NCI-H1092 (cell line): ENCODE measurements at regions not wholly inside any gene's neighbourhood (a gene's known extent, or its start where the extent isn't known, plus 50 kb on each side); places are given as distances from the start of the nearest gene placed in this dataset.
"Not testable (repeated sequence)": the region's sequence is repeated elsewhere in the genome, so short reads cannot be mapped to it uniquely, and the experiment has no call there.

Experiments used
- DNase-seq: peaks from one replicate; lab custom pipeline; 2025; lab: John Stamatoyannopoulos, UW

DNA sequence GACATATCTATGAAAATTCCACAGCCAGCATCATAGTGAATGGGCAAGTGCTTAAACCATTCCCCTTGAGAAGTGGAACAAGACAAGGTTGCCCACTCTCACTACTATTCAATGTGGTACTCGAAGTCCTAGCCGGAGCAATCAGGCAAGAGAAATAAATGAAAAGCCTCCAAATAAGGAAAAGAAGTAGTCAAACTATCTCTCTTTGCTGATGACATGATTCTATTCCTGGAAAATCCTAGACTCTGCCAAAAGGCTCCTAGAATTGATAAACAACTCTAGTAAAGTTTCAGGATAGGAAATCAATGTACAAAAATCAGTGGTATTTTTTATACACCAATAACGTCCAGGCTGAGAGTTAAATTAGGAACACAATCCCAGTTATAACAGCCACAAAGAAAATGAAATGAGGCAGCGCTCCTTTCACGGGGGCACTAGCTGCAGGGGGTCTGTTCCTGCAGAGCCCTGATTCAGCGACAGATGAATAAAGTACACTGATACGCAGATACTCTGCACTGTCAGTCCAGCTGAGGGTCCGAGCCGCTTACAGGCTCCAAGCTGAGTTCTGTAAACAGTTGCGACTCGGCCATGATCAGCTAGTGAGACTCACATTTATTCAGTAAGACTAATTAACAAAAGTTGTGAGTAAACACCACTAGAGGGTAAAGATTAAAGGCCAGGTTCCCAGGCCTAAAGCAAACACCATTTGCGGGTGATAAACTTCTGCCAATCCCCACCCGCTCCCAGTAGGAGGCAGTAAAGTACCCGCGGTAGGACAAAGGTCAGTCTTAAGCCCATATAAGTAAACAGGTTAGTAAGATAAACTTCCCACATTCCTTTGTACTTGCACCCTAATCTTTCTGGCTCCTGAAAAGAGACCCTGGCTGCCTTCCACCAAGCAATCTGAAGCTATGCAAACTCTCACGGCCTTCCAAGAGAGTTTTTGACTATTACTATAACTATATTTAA is 290.6 kb upstream of the GRID2 start:
- no peak for DNase-seq

DNA sequence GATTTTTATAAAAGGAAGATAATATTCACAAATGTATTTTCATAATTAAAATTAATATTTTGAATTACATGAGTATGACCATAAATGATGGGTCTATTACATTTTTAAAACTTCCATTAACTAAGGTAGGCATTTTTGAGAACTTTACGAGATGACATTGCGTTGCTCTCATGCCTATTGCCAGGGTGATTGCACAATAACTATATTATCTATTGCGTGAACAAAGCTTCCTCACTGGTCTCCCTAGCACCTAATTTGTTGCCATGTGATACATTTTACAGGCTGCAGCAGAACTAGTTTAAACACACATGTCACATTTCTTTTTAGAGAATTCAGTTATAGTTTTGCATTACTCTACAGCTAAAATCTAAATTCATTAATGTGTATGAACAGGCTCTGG is 289.7 kb upstream of the GRID2 start:
- no peak for DNase-seq

DNA sequence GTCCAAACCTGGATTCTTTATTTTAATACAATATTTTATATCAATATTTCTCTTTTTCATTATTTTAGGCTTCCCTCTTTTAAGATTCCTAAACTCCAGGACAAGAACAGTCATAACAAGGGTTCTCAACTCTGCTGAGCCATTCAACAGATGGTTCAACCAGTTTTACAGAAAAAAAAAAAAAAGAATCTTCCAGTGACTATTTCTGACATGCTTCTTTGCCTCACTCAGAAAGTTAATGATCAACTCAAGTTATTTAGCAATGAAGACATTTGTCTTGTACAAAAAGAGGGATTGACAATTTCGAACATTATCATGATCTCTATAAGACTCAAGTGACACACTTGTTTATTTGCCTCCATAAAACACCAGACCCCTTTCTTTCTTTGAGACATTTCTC is 282.6 kb upstream of the GRID2 start:
- no peak for DNase-seq

GRCh38 chr4:92021788-92022187 is 282.0 kb upstream of the GRID2 start:
- DNase-seq, result no peak

DNA sequence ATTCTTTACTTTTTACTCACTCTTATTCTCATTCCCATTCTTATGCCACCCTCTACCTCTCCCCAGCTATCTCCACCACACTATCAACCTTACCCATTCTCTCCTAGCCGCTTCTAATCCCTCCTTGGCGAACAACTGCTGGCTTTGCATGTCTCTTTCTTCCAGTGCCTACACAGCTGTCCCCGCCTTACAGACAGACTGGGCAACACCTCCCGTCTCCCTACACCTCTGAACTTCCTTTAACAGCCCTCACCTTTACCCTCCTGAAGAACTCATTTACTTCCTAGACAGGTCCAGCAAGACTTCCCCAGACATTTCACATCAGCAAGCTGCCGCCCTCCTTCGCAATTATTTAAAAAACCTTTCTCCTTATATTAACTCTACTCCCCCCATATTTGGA is 274.9 kb upstream of the GRID2 start:
- DNase-seq, result not testable (repeated sequence)

DNA sequence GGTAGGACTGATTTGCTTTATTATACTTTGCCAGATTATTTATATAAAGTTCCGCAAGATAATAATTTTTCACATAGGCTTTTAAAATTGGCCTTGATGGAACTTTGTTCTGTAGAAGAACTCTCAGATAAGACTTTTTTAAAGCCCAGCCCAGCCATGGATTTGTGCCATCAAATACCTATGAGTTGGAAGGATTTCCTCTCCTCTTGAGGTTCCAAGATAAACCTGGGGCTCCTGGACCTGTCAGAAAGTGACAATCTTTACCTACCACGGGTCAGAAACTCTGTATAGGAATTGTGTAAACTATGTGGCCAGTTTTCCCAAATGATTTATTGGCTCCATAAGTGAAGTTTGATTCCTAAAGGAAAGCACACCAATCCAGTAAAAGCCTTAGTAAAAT is 271.9 kb upstream of the GRID2 start:
- DNase-seq, result no peak

DNA sequence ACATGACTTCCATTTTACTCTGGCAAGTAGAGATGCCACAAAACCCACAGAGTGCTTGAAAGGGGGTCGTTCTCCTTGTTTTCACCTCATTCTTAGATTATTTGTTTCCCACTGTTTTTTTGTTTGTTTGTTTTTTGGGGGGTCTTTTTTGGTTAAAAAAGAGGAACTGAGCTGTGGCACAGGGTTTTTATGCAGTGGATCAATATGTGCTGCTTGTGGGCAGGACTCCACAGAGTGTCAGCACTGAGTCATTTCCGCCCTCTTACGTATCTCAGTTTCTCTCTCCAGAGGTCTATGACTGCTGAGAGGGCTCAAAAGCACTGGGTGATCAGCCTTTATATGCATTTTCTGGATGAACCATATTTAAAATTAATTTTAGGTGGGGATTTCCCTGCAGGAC is 268.1 kb upstream of the GRID2 start:
- DNase-seq, result no peak

DNA sequence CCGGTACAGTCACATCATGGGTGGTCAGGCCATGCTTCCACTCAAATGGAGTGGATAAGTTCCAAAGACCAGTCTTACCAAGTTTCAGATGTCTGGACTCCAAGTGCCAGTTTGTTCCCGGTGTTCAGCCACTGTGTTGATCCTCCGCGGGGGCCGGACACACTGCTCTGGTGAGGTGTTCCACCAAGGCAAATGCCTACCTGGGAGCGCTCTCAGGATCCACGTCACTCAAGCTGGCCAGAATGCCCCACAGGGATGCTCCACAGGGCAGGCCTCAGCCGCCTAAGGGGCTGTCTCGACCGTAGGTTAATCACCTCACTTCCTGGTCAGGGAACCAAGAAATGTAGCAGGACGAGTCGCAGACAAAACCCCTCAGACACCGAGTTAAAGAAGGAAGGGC is 258.0 kb upstream of the GRID2 start:
- no peak for DNase-seq

DNA sequence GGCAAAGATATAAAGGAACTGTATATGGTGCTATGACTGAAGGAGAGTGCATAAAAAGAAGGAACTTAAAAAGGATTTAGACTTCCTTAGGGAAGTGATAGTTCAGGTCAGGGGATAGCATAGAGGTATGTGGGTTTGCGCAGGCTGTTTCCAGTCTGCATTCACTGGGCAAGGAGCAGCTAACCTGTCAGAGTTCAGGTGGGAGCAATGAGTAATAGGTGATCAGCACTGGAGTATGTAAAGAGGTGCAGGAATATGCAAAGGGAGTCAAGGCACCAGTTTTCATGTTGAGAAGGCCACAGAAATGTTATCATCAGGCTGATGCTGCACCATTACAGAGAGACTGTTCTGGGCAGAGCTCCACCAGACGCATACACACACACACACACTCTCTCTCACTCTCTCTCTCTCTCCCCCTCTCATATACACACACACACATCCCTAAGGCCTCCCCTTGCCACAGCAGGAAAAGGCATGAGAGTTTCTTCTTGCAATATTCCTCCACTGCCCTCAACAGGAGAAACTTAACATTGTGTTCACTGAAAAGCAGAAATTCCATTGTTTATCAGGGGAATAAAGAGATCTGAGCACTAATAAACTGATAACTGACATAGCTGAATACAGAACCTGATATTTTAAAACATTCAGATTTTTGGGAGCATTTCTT is 256.4 kb upstream of the GRID2 start:
- DNase-seq, result no peak

DNA sequence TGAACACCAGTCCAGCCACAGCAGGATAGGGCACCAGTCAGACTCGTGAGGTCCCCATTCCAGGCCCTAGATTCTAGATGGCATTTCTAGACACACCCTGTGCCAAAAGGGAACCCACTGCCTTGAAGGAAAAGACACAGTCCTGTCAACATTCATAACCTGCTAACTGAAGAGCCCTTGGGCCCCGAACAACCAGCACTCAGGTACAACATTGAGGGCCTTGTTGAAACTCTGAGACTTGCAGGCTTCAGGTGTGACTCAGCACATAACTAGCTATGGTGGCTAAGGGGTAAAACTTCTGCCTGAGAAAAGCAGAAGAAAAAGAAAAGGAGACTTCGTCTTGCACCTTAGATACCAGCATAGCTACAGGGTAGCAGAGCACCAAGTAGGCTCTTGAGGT is 252.9 kb upstream of the GRID2 start:
- no peak for DNase-seq

DNA sequence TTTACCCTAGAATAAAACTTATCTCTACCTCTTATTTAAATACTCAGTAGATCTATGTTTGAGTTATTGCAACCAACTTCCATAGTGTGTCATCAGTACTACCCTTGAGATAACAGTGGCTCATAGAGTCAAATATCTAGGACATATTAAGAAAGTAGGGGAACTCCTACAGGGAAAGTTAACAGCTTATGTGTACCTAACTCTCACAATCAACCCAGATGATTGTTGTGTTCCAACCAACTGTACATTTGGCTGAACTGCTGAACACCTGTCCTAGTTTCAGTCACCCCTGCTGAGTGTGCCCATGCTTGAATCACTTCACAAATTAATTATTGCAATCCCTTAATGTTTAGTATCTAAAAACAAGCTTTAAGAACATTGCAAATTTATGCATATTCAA is 244.2 kb upstream of the GRID2 start:
- DNase-seq, result no peak

- DNase-seq, result no peak
These were observed 243.4 kb upstream of the GRID2 start for GRCh38 chr4:92060333-92060732.

DNA sequence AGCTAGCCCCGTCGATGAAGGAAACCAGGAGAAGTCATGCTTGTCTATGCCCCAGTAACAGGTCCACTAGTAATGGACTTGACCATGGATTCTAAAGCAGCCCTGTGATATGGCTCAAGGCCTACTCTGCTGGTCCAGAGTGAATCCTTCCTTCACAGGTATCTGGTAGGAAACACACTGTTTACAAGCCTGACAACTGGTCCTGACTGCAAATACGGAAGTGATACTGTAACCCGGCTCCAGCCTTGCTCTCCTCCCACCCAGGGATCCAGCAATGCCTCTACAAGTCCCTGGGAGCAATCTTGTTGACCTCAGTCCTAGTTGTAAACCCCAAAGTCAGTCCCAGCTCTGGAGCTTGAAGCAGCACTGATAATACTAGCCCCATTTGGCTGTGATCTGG is 239.2 kb upstream of the GRID2 start:
- no peak for DNase-seq

DNA sequence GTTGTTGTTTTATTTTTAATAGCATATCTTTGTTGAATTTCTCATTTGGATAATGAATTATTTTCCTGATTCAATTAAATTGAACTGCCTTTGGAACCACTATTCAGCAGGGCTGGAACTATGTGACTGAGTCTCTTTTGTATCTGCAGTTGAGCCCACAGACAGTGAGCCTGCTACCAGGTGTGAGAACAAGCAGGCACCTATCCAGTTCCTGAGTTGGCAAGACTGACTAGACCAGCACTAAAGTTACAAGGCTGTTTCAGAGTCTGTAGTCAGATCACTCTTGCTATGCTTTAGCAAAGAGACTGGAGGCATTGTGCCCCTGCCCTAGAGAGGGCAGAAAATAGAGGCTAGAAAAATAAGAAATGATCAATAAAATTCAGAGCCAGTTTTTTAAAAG is 237.3 kb upstream of the GRID2 start:
- no peak for DNase-seq

DNA sequence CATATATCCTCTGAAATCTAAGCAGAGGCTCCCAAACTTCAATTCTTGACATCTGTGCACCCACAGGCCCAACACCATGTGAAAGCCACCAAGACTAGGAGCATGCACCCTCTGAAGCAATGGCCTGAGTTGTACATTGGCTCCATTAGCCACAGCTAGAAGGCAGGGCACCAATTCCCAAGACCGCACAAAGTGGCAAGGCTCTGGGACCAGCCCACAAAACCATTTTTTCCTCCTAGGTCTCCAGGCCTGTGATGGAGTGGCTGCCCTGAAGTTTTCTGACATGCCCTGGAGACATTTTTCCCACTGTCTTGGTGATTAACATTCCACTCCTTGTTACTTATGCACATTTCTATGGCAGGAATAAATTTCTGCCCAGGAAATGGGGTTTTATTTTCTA is 232.2 kb upstream of the GRID2 start:
- no peak for DNase-seq

DNA sequence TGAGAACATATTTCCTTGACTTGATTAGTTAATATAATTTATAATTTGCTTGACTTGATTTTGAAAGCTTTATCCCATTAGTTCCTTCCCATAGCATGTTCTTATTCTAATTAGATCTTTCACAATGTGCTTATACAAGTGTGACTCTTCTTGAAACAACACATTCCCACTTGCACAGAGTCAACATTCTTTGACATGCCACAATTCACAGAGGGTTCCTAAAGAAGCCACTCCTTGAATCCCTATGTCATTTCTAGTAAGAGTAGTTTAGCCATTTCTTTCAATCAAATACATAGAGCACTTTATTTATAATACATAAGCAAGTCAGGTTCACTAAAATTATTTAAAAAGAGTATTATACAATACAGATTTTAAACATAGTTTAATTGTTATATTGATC is 228.9 kb upstream of the GRID2 start:
- no peak for DNase-seq

DNA sequence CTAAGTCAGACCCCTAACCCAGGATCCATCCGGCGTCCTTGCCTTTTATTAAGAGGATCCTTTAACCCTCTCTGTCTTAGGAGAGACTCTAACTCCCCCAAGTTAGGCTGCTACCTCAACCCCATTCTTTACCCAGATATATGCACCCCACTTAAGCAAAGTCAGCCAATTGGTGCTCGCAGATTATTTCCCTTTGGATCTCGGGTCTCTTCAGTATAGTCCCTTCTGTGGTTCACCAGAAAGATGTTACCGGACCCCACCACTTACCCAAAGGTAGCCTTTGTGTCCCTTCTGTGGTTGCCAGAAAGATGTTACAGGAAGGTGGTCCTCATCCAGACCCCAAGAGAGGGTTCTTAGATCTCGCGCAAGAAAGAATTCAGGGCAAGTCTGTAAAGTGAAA is 212.9 kb upstream of the GRID2 start:
- DNase-seq, result no peak

DNA sequence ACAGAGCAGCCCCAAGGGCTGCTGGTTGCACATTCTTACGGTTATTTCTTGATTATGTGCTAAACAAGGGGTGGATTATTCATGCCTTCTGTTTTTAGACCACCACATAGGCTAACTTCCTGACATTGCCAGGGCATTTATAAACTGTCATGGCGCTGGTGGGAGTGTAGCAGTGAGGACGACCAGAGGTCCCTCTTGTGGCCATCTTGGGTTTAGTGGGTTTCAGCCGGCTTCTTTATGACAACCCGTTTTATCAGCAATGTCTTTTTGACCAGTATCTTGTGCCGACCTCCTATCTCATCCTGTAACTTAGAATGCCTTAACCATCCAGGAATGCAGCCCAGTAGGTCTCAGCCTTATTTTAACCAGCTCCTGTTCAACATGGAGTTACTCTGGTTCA is 212.4 kb upstream of the GRID2 start:
- DNase-seq, result no peak

- DNase-seq, result no peak
These were observed 203.9 kb upstream of the GRID2 start for GRCh38 chr4:92099861-92100260.

DNA sequence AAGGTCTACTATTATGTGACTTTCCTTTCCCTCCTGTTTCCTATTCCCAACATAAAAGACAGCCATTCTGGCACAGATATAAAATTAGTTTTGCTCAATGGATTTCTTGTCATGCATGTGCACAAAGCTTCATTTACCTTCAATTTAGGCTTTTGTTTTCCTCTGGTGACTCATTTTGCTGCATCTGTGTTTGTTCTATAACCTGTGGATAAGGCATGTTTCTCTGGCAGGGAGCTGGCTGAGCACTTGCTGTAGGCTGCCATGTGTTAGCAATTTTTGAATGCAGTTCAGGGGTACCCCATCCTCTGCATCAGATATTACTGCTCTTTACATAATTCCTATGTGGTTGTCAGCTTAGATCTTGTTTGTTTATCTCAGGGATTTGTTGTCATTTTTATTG is 202.8 kb upstream of the GRID2 start:
- no peak for DNase-seq

DNA sequence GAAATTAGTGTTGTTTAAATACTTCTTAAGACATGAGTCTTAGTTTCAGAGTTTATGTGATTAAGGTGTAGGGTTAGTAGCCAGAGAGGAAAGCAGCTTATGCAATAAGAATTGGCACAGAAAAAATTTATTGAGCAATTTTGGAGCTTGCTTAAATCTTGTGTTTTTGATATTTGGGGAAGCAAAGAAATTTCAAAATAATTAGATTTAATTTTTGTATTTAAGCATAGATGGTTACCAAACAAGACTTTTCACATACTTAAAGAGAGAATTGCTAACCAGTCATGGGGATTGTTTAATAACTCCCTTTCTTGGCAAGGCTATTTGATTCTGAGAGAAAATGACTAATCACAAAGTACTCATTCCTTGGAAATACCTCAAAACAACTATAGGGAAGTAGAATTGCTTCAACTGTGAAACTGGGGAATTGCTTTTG is 202.0 kb upstream of the GRID2 start:
- no peak for DNase-seq

GRCh38 chr4:92104506-92104905 is 199.3 kb upstream of the GRID2 start:
- no peak for DNase-seq

GRCh38 chr4:92106816-92107215 is 196.9 kb upstream of the GRID2 start:
- DNase-seq, result no peak

GRCh38 chr4:92111493-92111892 is 192.3 kb upstream of the GRID2 start:
- no peak for DNase-seq
